A549 (cell line): ENCODE measurements at regions not wholly inside any gene's neighbourhood (a gene's known extent, or its start where the extent isn't known, plus 50 kb on each side); places are given as distances from the start of the nearest gene placed in this dataset.

Experiments used
- ATAC-seq, 2 experiments: fragments of 200-7000 bp in 1 of 2; fragments of >200 bp in 1 of 2; cut with Nextera tagmentation in 1 of 2; cut with Tn5 transposase in 1 of 2; 3 replicates each; pipeline versions ENCODE4 v1.8.0 to v1.9.1; 2018 to 2020; ENCODE audit warnings: mild to moderate bottlenecking in 1 of 2, moderate library complexity in 1 of 2
- CTCF ChIA-PET: fragments of 300-600 bp; sonication (Branson Sonifier 250); formaldehyde crosslinking; extraction: SDS; loops from one replicate; lab custom pipeline; 2021; ENCODE audit warnings: antibody characterized with exemption, inconsistent platforms; lab: Yijun Ruan, JAX
- POLR2A ChIA-PET: fragments of 350-600 bp; formaldehyde crosslinking; extraction: SDS; loops from one replicate; lab custom pipeline; 2021; ENCODE audit warnings: antibody characterized with exemption, inconsistent platforms; lab: Yijun Ruan, JAX
- DNase-seq, 2 experiments: peaks; one replicate each; pipeline versions ENCODE4 v3.0.0 to v3.0.0-alpha.2; 2011 to 2016; ENCODE audit warnings: low read depth in 1 of 2, low spot score in 1 of 2
- FAIRE-seq: peaks from 2 replicates; lab custom pipeline; 2011; peaks lifted over from hg19 to GRCh38; lab: Jason Lieb, UNC
- H3K27ac ChIP-seq, 2 experiments: fragments of >200 bp; sonication (Bioruptor Twin); formaldehyde crosslinking; 3 replicates each; pipeline ENCODE4 v1.5.1; 2016 to 2017
- H3K4me1 ChIP-seq: fragments of >200 bp; sonication (Bioruptor Twin); formaldehyde crosslinking; 3 replicates; pipeline ENCODE4 v1.6.1; 2016
- H3K4me2 ChIP-seq: fragments of >200 bp; sonication (Bioruptor Twin); formaldehyde crosslinking; 3 replicates; pipeline ENCODE4 v1.6.1; 2016
- H3K4me3 ChIP-seq: fragments of >200 bp; sonication (Bioruptor Twin); formaldehyde crosslinking; 3 replicates; pipeline ENCODE4 v1.5.1; 2016
- H3K9me3 ChIP-seq: fragments of >200 bp; sonication (Bioruptor Twin); formaldehyde crosslinking; 3 replicates; pipeline ENCODE4 v1.6.1; 2016
- CBX8 ChIP-seq: fragments of 200-600 bp; sonication (generic); IDR thresholded peaks from 2 replicates; pipeline ENCODE4 v1.6.1; 2016
- CEBPB ChIP-seq, 2 experiments: fragments of >200 bp in 1 of 2; sonication (Bioruptor Twin) in 1 of 2; formaldehyde crosslinking in 1 of 2; IDR thresholded peaks; 2 replicates each; pipeline ENCODE4 v1.6.1; 2012 to 2016
- CHD2 ChIP-seq: fragments of 150-350 bp; IDR thresholded peaks from 2 replicates; pipeline ENCODE4 v1.6.1; 2014; ENCODE audit warnings: low read length; ENCODE audit not compliant: partially characterized antibody
- CHD4 ChIP-seq: fragments of 200-600 bp; sonication (generic); IDR thresholded peaks from 2 replicates; pipeline ENCODE4 v1.6.1; 2016; ENCODE audit warnings: antibody characterized with exemption, mild to moderate bottlenecking, borderline replicate concordance
- FOSL2 ChIP-seq, 2 experiments: fragments of 450-650 bp in 1 of 2; fragments of >200 bp in 1 of 2; sonication (Bioruptor Twin) in 1 of 2; formaldehyde crosslinking; IDR thresholded peaks; 2 replicates each; pipeline versions ENCODE4 v1.5.0 to v1.6.1; 2016 to 2020; ENCODE audit warnings: mild to moderate bottlenecking in 1 of 2, moderate library complexity in 1 of 2
- FOXS1 ChIP-seq: fragments of 250-450 bp; sonication (Bioruptor Pico); IDR thresholded peaks from 2 replicates; pipeline ENCODE4 v1.5.0; 2020; ENCODE audit warnings: mild to moderate bottlenecking, moderate library complexity
- HDAC2 ChIP-seq: fragments of 200-600 bp; sonication (generic); IDR thresholded peaks from 2 replicates; pipeline ENCODE4 v1.6.1; 2016
- HES2 ChIP-seq: fragments of >200 bp; sonication (Bioruptor Twin); formaldehyde crosslinking; IDR thresholded peaks from 2 replicates; pipeline ENCODE4 v1.6.1; 2016
- HEYL ChIP-seq: fragments of 250-450 bp; sonication (Bioruptor Pico); IDR thresholded peaks from 2 replicates; pipeline ENCODE4 v1.8.0; 2021; ENCODE audit warnings: mild to moderate bottlenecking, moderate library complexity
- HOXA7 ChIP-seq: fragments of 250-450 bp; sonication (Bioruptor Pico); IDR thresholded peaks from 2 replicates; pipeline ENCODE4 v1.5.0; 2020; ENCODE audit warnings: mild to moderate bottlenecking, moderate library complexity
- JUN ChIP-seq, 2 experiments: fragments of >200 bp; sonication (Bioruptor Twin); formaldehyde crosslinking; IDR thresholded peaks; 2 replicates in 1 of 2; 3 replicates in 1 of 2; pipeline ENCODE4 v1.6.1; 2016 to 2017
- KDM1A ChIP-seq: fragments of 200-600 bp; sonication (generic); IDR thresholded peaks from 2 replicates; pipeline ENCODE4 v1.6.1; 2016; ENCODE audit warnings: low read depth, mild to moderate bottlenecking
- KDM5A ChIP-seq: fragments of 200-600 bp; sonication (generic); IDR thresholded peaks from 2 replicates; pipeline ENCODE4 v1.6.1; 2016; ENCODE audit warnings: antibody characterized with exemption, mild to moderate bottlenecking
- MAX ChIP-seq: IDR thresholded peaks from 2 replicates; pipeline ENCODE4 v1.6.1; 2012
- MAZ ChIP-seq: fragments of 150-350 bp; IDR thresholded peaks from 2 replicates; pipeline ENCODE4 v1.6.1; 2014; ENCODE audit warnings: antibody characterized with exemption, low read depth, low read length, borderline replicate concordance
- MYC ChIP-seq: IDR thresholded peaks from 2 replicates; pipeline ENCODE4 v1.6.1; 2012; ENCODE audit warnings: mild to moderate bottlenecking, inconsistent platforms, low read length, improper control_type of control experiment, borderline replicate concordance
- NPAS2 ChIP-seq: fragments of 250-450 bp; sonication (Bioruptor Pico); IDR thresholded peaks from 2 replicates; pipeline ENCODE4 v1.8.0; 2022; ENCODE audit warnings: mild to moderate bottlenecking, moderate library complexity, borderline replicate concordance
- NR3C1 ChIP-seq: fragments of >200 bp; sonication (Bioruptor Twin); formaldehyde crosslinking; IDR thresholded peaks from 3 replicates; pipeline ENCODE4 v1.6.1; 2017
- PBX3 ChIP-seq: IDR thresholded peaks from 2 replicates; pipeline ENCODE4 v1.6.1; 2012
- POLR2A ChIP-seq: IDR thresholded peaks from 2 replicates; pipeline ENCODE4 v1.6.1; 2012; ENCODE audit warnings: mild to moderate bottlenecking, low read length
- RFX5 ChIP-seq: fragments of 450-650 bp; IDR thresholded peaks from 2 replicates; pipeline ENCODE4 v1.7.1; 2014; ENCODE audit warnings: antibody characterized with exemption, mild to moderate bottlenecking, moderate library complexity
- RNF2 ChIP-seq: fragments of 200-600 bp; sonication (generic); IDR thresholded peaks from 2 replicates; pipeline ENCODE4 v1.6.1; 2016; ENCODE audit warnings: low read depth, mild to moderate bottlenecking, antibody characterized with exemption, moderate library complexity, borderline replicate concordance
- SREBF2 ChIP-seq: fragments of 450-650 bp; IDR thresholded peaks from 2 replicates; pipeline ENCODE4 v1.6.1; 2014; ENCODE audit warnings: mild to moderate bottlenecking, moderate library complexity
- ZFP36 ChIP-seq: fragments of 450-650 bp; IDR thresholded peaks from 2 replicates; pipeline ENCODE4 v1.6.1; 2014; ENCODE audit warnings: borderline replicate concordance; ENCODE audit not compliant: partially characterized antibody
- ZNF302 ChIP-seq: fragments of 250-450 bp; sonication (Bioruptor Pico); IDR thresholded peaks from 2 replicates; pipeline ENCODE4 v1.9.0; 2021; ENCODE audit warnings: inconsistent platforms, mild to moderate bottlenecking, moderate library complexity
- WGBS: methylation state at CpG from one replicate; pipeline ENCODE4 v1.1.6; 2017; ENCODE audit errors: missing lambda C conversion rate; 5-methylcytosine and 5-hydroxymethylcytosine counted together
- TF ChIP-seq, protein P1 (sequence below): fragments of 200-600 bp; sonication (generic); IDR thresholded peaks from 2 replicates; pipeline ENCODE4 v1.6.1; 2016; ENCODE audit warnings: antibody characterized with exemption, mild to moderate bottlenecking, moderate library complexity
- TF ChIP-seq, protein P2 (sequence below): fragments of 250-450 bp; sonication (Bioruptor Pico); IDR thresholded peaks from 2 replicates; pipeline ENCODE4 v1.5.0; 2021; ENCODE audit warnings: mild to moderate bottlenecking, moderate library complexity, borderline replicate concordance
- TF ChIP-seq, protein P3 (sequence below): fragments of 450-650 bp; IDR thresholded peaks from 2 replicates; pipeline ENCODE4 v1.6.1; 2014; ENCODE audit warnings: antibody characterized with exemption
- TF ChIP-seq, protein P4 (sequence below): fragments of >200 bp; sonication (Bioruptor Twin); formaldehyde crosslinking; IDR thresholded peaks from 3 replicates; pipeline ENCODE4 v1.5.1; 2016

DNA sequence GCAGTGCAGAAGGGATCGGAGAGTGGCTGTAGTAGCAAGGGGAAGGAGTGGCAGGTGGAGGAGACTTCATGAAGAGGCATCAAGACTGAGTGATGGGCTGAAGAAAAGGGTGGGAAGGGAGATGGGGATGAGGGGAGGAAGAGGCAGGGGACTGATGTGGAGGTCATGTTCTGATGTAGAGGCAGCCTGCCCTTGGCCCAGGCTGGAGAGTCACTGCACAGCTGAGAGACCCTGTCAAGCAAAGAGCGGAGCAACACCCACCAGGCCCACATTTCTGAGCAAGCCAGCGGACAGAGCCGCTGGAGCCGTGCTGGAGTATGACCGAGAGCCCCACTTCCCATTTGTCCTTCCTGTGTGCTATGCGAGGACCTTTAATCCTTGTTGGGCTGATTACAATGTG, 501.6 kb upstream of the MKI67 start:
- FAIRE-seq (no peak), ATAC-seq (no peak), DNase-seq (no peak)
- Histone ChIP-seq H3K9me3 (no peaks in the 10 kb centered on the region), H3K27ac (no peak overlapping the region), H3K4me1 (no peaks in the 10 kb centered on the region), H3K4me2 (no peak overlapping the region), H3K4me3 (no peak overlapping the region)
- POLR2A ChIA-PET: no interaction called here
- CTCF ChIA-PET: no interaction called here
- TF ChIP-seq CHD4: no peak
- TF ChIP-seq PBX3: no peak
- TF ChIP-seq, protein P1, sequence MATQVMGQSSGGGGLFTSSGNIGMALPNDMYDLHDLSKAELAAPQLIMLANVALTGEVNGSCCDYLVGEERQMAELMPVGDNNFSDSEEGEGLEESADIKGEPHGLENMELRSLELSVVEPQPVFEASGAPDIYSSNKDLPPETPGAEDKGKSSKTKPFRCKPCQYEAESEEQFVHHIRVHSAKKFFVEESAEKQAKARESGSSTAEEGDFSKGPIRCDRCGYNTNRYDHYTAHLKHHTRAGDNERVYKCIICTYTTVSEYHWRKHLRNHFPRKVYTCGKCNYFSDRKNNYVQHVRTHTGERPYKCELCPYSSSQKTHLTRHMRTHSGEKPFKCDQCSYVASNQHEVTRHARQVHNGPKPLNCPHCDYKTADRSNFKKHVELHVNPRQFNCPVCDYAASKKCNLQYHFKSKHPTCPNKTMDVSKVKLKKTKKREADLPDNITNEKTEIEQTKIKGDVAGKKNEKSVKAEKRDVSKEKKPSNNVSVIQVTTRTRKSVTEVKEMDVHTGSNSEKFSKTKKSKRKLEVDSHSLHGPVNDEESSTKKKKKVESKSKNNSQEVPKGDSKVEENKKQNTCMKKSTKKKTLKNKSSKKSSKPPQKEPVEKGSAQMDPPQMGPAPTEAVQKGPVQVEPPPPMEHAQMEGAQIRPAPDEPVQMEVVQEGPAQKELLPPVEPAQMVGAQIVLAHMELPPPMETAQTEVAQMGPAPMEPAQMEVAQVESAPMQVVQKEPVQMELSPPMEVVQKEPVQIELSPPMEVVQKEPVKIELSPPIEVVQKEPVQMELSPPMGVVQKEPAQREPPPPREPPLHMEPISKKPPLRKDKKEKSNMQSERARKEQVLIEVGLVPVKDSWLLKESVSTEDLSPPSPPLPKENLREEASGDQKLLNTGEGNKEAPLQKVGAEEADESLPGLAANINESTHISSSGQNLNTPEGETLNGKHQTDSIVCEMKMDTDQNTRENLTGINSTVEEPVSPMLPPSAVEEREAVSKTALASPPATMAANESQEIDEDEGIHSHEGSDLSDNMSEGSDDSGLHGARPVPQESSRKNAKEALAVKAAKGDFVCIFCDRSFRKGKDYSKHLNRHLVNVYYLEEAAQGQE: no peak
- no peak for TF ChIP-seq RFX5
- TF ChIP-seq MAX: no peak
- TF ChIP-seq KDM5A: no peak
- TF ChIP-seq CBX8: no peak
- no peak for TF ChIP-seq HDAC2
- TF ChIP-seq MYC: no peak
- TF ChIP-seq NR3C1: no peak
- TF ChIP-seq RNF2: no peak
- TF ChIP-seq HEYL: no peak
- no peak for TF ChIP-seq FOSL2 (IDR thresholded peaks at IDR 0.05)
- no peak for TF ChIP-seq FOSL2 (CRISPR knock-in tag; IDR thresholded peaks at IDR 0.05)
- 60% methylated on average over 7 of the region's 7 CpGs for WGBS

GRCh38 chr10:128628252-128628651, 502.0 kb upstream of the MKI67 start:
- H3K4me1 ChIP-seq: no peaks in the 10 kb centered on the region

More at GRCh38 chr10:128628252-128628651, 502.0 kb upstream of the MKI67 start:
- ChIA-PET CTCF (no interaction called here), POLR2A (no interaction called here)
- Histone ChIP-seq H3K4me2 (no peak overlapping the region), H3K9me3 (no peaks in the 10 kb centered on the region), H3K4me3 (no peak overlapping the region), H3K27ac (no peak overlapping the region)
- WGBS: 47% methylated on average over 6 of the region's 6 CpGs
- FAIRE-seq (no peak), DNase-seq (no peak), ATAC-seq (no peak)
- TF ChIP-seq, protein P2, sequence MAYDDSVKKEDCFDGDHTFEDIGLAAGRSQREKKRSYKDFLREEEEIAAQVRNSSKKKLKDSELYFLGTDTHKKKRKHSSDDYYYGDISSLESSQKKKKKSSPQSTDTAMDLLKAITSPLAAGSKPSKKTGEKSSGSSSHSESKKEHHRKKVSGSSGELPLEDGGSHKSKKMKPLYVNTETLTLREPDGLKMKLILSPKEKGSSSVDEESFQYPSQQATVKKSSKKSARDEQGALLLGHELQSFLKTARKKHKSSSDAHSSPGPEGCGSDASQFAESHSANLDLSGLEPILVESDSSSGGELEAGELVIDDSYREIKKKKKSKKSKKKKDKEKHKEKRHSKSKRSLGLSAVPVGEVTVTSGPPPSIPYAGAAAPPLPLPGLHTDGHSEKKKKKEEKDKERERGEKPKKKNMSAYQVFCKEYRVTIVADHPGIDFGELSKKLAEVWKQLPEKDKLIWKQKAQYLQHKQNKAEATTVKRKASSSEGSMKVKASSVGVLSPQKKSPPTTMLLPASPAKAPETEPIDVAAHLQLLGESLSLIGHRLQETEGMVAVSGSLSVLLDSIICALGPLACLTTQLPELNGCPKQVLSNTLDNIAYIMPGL: no peak
- TF ChIP-seq CHD2 (no peak), ZNF302 (CRISPR knock-in tag) (no peak), KDM1A (no peak), CEBPB (IDR thresholded peaks at IDR 0.05) (no peak), MAZ (no peak), NPAS2 (CRISPR knock-in tag) (no peak), FOXS1 (CRISPR knock-in tag) (no peak), JUN (IDR thresholded peaks at IDR 0.05) (no peak), NR3C1 (no peak), ZFP36 (no peak), HES2 (no peak), HOXA7 (CRISPR knock-in tag) (no peak), FOSL2 (IDR thresholded peaks at IDR 0.05) (no peak), FOSL2 (CRISPR knock-in tag; IDR thresholded peaks at IDR 0.05) (no peak), POLR2A (no peak), SREBF2 (no peak), MAX (no peak)
- TF ChIP-seq, protein P3, sequence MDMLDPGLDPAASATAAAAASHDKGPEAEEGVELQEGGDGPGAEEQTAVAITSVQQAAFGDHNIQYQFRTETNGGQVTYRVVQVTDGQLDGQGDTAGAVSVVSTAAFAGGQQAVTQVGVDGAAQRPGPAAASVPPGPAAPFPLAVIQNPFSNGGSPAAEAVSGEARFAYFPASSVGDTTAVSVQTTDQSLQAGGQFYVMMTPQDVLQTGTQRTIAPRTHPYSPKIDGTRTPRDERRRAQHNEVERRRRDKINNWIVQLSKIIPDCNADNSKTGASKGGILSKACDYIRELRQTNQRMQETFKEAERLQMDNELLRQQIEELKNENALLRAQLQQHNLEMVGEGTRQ: no peak
- TF ChIP-seq, protein P4, sequence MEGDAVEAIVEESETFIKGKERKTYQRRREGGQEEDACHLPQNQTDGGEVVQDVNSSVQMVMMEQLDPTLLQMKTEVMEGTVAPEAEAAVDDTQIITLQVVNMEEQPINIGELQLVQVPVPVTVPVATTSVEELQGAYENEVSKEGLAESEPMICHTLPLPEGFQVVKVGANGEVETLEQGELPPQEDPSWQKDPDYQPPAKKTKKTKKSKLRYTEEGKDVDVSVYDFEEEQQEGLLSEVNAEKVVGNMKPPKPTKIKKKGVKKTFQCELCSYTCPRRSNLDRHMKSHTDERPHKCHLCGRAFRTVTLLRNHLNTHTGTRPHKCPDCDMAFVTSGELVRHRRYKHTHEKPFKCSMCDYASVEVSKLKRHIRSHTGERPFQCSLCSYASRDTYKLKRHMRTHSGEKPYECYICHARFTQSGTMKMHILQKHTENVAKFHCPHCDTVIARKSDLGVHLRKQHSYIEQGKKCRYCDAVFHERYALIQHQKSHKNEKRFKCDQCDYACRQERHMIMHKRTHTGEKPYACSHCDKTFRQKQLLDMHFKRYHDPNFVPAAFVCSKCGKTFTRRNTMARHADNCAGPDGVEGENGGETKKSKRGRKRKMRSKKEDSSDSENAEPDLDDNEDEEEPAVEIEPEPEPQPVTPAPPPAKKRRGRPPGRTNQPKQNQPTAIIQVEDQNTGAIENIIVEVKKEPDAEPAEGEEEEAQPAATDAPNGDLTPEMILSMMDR: no peak
